ENCODE measurements at regions not wholly inside any gene's neighbourhood (a gene's known extent, or its start where the extent isn't known, plus 50 kb on each side); places are given as distances from the start of the nearest gene placed in this dataset.

GRCh38 chr12:60995256-60995825, 1264.9 kb upstream of the USP15 start:
- TF ChIP-seq CTCF (IDR thresholded peaks at IDR 0.05; ENCODE audit: borderline replicate concordance, insufficient read depth, low read depth, low read length) = no peak
- H3K4me3 ChIP-seq (ENCODE audit: low read depth, low read length) = no peak overlapping the region

- no peak for TF ChIP-seq CTCF (IDR thresholded peaks at IDR 0.05; ENCODE audit: borderline replicate concordance, insufficient read depth, low read depth, low read length)
- H3K4me3 ChIP-seq (ENCODE audit: low read depth, low read length) = no peak overlapping the region
These were observed 1262.3 kb upstream of the USP15 start for GRCh38 chr12:60997869-60998378.

GRCh38 chr12:61009192-61009591, 1251.0 kb upstream of the USP15 start:
- no peak overlapping the region for H3K4me3 ChIP-seq (ENCODE audit: low read depth, low read length)
- TF ChIP-seq CTCF (IDR thresholded peaks at IDR 0.05; ENCODE audit: borderline replicate concordance, insufficient read depth, low read depth, low read length) = no peak

GRCh38 chr12:61011767-61012423, 1248.3 kb upstream of the USP15 start:
- H3K4me3 ChIP-seq (ENCODE audit: low read depth, low read length) = no peak overlapping the region
- no peak for TF ChIP-seq CTCF (IDR thresholded peaks at IDR 0.05; ENCODE audit: borderline replicate concordance, insufficient read depth, low read depth, low read length)

- no peak overlapping the region for H3K4me3 ChIP-seq (ENCODE audit: low read depth, low read length)
- TF ChIP-seq CTCF (IDR thresholded peaks at IDR 0.05; ENCODE audit: borderline replicate concordance, insufficient read depth, low read depth, low read length) = no peak
These were observed 1241.6 kb upstream of the USP15 start for GRCh38 chr12:61018571-61018970.

GRCh38 chr12:61023231-61023630, 1237.0 kb upstream of the USP15 start:
- no peak for TF ChIP-seq CTCF (IDR thresholded peaks at IDR 0.05; ENCODE audit: borderline replicate concordance, insufficient read depth, low read depth, low read length)
- no peak overlapping the region for H3K4me3 ChIP-seq (ENCODE audit: low read depth, low read length)

GRCh38 chr12:61029516-61029915, 1230.7 kb upstream of the USP15 start:
- TF ChIP-seq CTCF (IDR thresholded peaks at IDR 0.05; ENCODE audit: borderline replicate concordance, insufficient read depth, low read depth, low read length) = no peak
- H3K4me3 ChIP-seq (ENCODE audit: low read depth, low read length) = no peak overlapping the region

Data from GM12875 (cell line).